ENCODE measurements at regions not wholly inside any gene's neighbourhood (a gene's known extent, or its start where the extent isn't known, plus 50 kb on each side); places are given as distances from the start of the nearest gene placed in this dataset.

GRCh38 chr18:14905350-14905749, 157.4 kb downstream of the ANKRD30B start:
- POLR2A ChIA-PET = no interaction called here
- Mint-ChIP-seq H3K27me3 (peaks cover 3% of the 10 kb centered on the region), H3K4me3 (no peak overlapping the region), H3K4me1 (no peaks in the 10 kb centered on the region), H3K9me3 (peaks cover 2% of the 10 kb centered on the region), H3K27ac (no peak overlapping the region), H3K36me3 (no peaks in the 10 kb centered on the region)
- DNase-seq (no peak), ATAC-seq (ENCODE audit: low read depth) (no peak)

GRCh38 chr18:14905979-14906378, 158.0 kb downstream of the ANKRD30B start:
- no peak overlapping the region for H3K4me3 Mint-ChIP-seq
- H3K27ac Mint-ChIP-seq = no peak overlapping the region

GRCh38 chr18:14907420-14907819, 159.4 kb downstream of the ANKRD30B start:
- no peak overlapping the region for H3K4me3 Mint-ChIP-seq
- POLR2A ChIA-PET = no interaction called here
- H3K27ac Mint-ChIP-seq = no peak overlapping the region
- peaks cover 2% of the 10 kb centered on the region for H3K9me3 Mint-ChIP-seq
- DNase-seq (no peak), ATAC-seq (ENCODE audit: low read depth) (no peak)
- H3K36me3 Mint-ChIP-seq = no peaks in the 10 kb centered on the region
- H3K4me1 Mint-ChIP-seq = no peaks in the 10 kb centered on the region
- peaks cover 3% of the 10 kb centered on the region for H3K27me3 Mint-ChIP-seq

More at GRCh38 chr18:14905979-14906378, 158.0 kb downstream of the ANKRD30B start:
- DNase-seq = no peak
- no peak for ATAC-seq (ENCODE audit: low read depth)
- no peaks in the 10 kb centered on the region for H3K4me1 Mint-ChIP-seq
- POLR2A ChIA-PET = no interaction called here
- peaks cover 3% of the 10 kb centered on the region for H3K27me3 Mint-ChIP-seq
- H3K9me3 Mint-ChIP-seq = peaks cover 2% of the 10 kb centered on the region
- H3K36me3 Mint-ChIP-seq = no peaks in the 10 kb centered on the region

- Mint-ChIP-seq H3K27ac (no peak overlapping the region), H3K27me3 (peaks cover 2% of the 10 kb centered on the region), H3K9me3 (peaks cover 2% of the 10 kb centered on the region), H3K36me3 (no peaks in the 10 kb centered on the region), H3K4me1 (no peaks in the 10 kb centered on the region), H3K4me3 (no peak overlapping the region)
- POLR2A ChIA-PET = no interaction called here
- ATAC-seq (ENCODE audit: low read depth) (no peak), DNase-seq (no peak)
These were observed 160.6 kb downstream of the ANKRD30B start for GRCh38 chr18:14908541-14908940.

GRCh38 chr18:14912967-14913366, 165.0 kb downstream of the ANKRD30B start:
- Mint-ChIP-seq H3K27ac (no peak overlapping the region), H3K27me3 (no peaks in the 10 kb centered on the region), H3K4me1 (no peaks in the 10 kb centered on the region), H3K4me3 (no peak overlapping the region), H3K9me3 (no peaks in the 10 kb centered on the region), H3K36me3 (no peaks in the 10 kb centered on the region)
- POLR2A ChIA-PET = no interaction called here
- ATAC-seq (ENCODE audit: low read depth) (no peak), DNase-seq (no peak)

GRCh38 chr18:14914121-14914520, 166.1 kb downstream of the ANKRD30B start:
- H3K27me3 Mint-ChIP-seq = no peaks in the 10 kb centered on the region
- no peak for ATAC-seq (ENCODE audit: low read depth)

GRCh38 chr18:14914771-14915170, 166.8 kb downstream of the ANKRD30B start:
- POLR2A ChIA-PET = no interaction called here
- ATAC-seq (ENCODE audit: low read depth) (no peak), DNase-seq (no peak)
- no peaks in the 10 kb centered on the region for H3K36me3 Mint-ChIP-seq
- H3K4me1 Mint-ChIP-seq = no peaks in the 10 kb centered on the region
- no peak overlapping the region for H3K27ac Mint-ChIP-seq
- no peak overlapping the region for H3K4me3 Mint-ChIP-seq
- H3K9me3 Mint-ChIP-seq = no peaks in the 10 kb centered on the region
- H3K27me3 Mint-ChIP-seq = no peaks in the 10 kb centered on the region

More at GRCh38 chr18:14914121-14914520, 166.1 kb downstream of the ANKRD30B start:
- POLR2A ChIA-PET = no interaction called here
- Mint-ChIP-seq H3K4me3 (no peak overlapping the region), H3K9me3 (no peaks in the 10 kb centered on the region), H3K27ac (no peak overlapping the region), H3K36me3 (no peaks in the 10 kb centered on the region), H3K4me1 (no peaks in the 10 kb centered on the region)
- DNase-seq = no peak

- Mint-ChIP-seq H3K27ac (no peak overlapping the region), H3K9me3 (no peaks in the 10 kb centered on the region), H3K27me3 (no peaks in the 10 kb centered on the region), H3K4me3 (no peak overlapping the region), H3K36me3 (no peaks in the 10 kb centered on the region), H3K4me1 (no peaks in the 10 kb centered on the region)
- DNase-seq (no peak), ATAC-seq (ENCODE audit: low read depth) (no peak)
- POLR2A ChIA-PET = no interaction called here
These were observed 168.2 kb downstream of the ANKRD30B start for GRCh38 chr18:14916181-14916580.

- POLR2A ChIA-PET = no interaction called here
- no peak overlapping the region for H3K27ac Mint-ChIP-seq
- DNase-seq = no peak
- no peak overlapping the region for H3K4me3 Mint-ChIP-seq
- H3K4me1 Mint-ChIP-seq = no peaks in the 10 kb centered on the region
- no peak for ATAC-seq (ENCODE audit: low read depth)
- no peaks in the 10 kb centered on the region for H3K27me3 Mint-ChIP-seq
- H3K9me3 Mint-ChIP-seq = no peaks in the 10 kb centered on the region
- H3K36me3 Mint-ChIP-seq = no peaks in the 10 kb centered on the region
These were observed 168.9 kb downstream of the ANKRD30B start for GRCh38 chr18:14916851-14917250.

GRCh38 chr18:14917311-14917710, 169.3 kb downstream of the ANKRD30B start:
- H3K27ac Mint-ChIP-seq = no peak overlapping the region
- ATAC-seq (ENCODE audit: low read depth) = no peak

GRCh38 chr18:14919666-14920065, 171.7 kb downstream of the ANKRD30B start:
- H3K36me3 Mint-ChIP-seq = no peaks in the 10 kb centered on the region
- no peaks in the 10 kb centered on the region for H3K27me3 Mint-ChIP-seq
- H3K9me3 Mint-ChIP-seq = no peaks in the 10 kb centered on the region
- ATAC-seq (ENCODE audit: low read depth) (no peak), DNase-seq (no peak)
- no peaks in the 10 kb centered on the region for H3K4me1 Mint-ChIP-seq
- H3K4me3 Mint-ChIP-seq = no peak overlapping the region
- H3K27ac Mint-ChIP-seq = no peak overlapping the region
- POLR2A ChIA-PET = no interaction called here

More at GRCh38 chr18:14917311-14917710, 169.3 kb downstream of the ANKRD30B start:
- no peak for DNase-seq
- H3K36me3 Mint-ChIP-seq = no peaks in the 10 kb centered on the region
- H3K4me3 Mint-ChIP-seq = no peak overlapping the region
- no peaks in the 10 kb centered on the region for H3K27me3 Mint-ChIP-seq
- no peaks in the 10 kb centered on the region for H3K4me1 Mint-ChIP-seq
- no peaks in the 10 kb centered on the region for H3K9me3 Mint-ChIP-seq
- POLR2A ChIA-PET = no interaction called here

- Mint-ChIP-seq H3K4me1 (peaks cover 2% of the 10 kb centered on the region), H3K27me3 (no peaks in the 10 kb centered on the region), H3K27ac (no peak overlapping the region), H3K9me3 (no peaks in the 10 kb centered on the region), H3K4me3 (no peak overlapping the region), H3K36me3 (no peaks in the 10 kb centered on the region)
- no peak for DNase-seq
- ATAC-seq (ENCODE audit: low read depth) = no peak
- POLR2A ChIA-PET = no interaction called here
These were observed 173.1 kb downstream of the ANKRD30B start for GRCh38 chr18:14921031-14921430.

- POLR2A ChIA-PET = no interaction called here
- H3K27me3 Mint-ChIP-seq = no peaks in the 10 kb centered on the region
- no peak for ATAC-seq (ENCODE audit: low read depth)
- no peaks in the 10 kb centered on the region for H3K36me3 Mint-ChIP-seq
- DNase-seq = no peak
- H3K4me3 Mint-ChIP-seq = no peak overlapping the region
- H3K27ac Mint-ChIP-seq = no peak overlapping the region
- no peaks in the 10 kb centered on the region for H3K9me3 Mint-ChIP-seq
- peaks cover 2% of the 10 kb centered on the region for H3K4me1 Mint-ChIP-seq
These were observed 173.6 kb downstream of the ANKRD30B start for GRCh38 chr18:14921547-14921946.

GRCh38 chr18:14922031-14922430, 174.1 kb downstream of the ANKRD30B start:
- DNase-seq (no peak), ATAC-seq (ENCODE audit: low read depth) (no peak)
- H3K27me3 Mint-ChIP-seq = no peaks in the 10 kb centered on the region
- POLR2A ChIA-PET = no interaction called here
- H3K36me3 Mint-ChIP-seq = no peaks in the 10 kb centered on the region
- no peak overlapping the region for H3K27ac Mint-ChIP-seq
- H3K4me3 Mint-ChIP-seq = no peak overlapping the region
- peaks cover 2% of the 10 kb centered on the region for H3K4me1 Mint-ChIP-seq
- H3K9me3 Mint-ChIP-seq = no peaks in the 10 kb centered on the region

- ATAC-seq (ENCODE audit: low read depth) (no peak), DNase-seq (no peak)
- H3K27me3 Mint-ChIP-seq = no peaks in the 10 kb centered on the region
- no peak overlapping the region for H3K27ac Mint-ChIP-seq
- H3K4me3 Mint-ChIP-seq = no peak overlapping the region
- no peaks in the 10 kb centered on the region for H3K36me3 Mint-ChIP-seq
- peaks cover 2% of the 10 kb centered on the region for H3K4me1 Mint-ChIP-seq
- POLR2A ChIA-PET = no interaction called here
- no peaks in the 10 kb centered on the region for H3K9me3 Mint-ChIP-seq
These were observed 175.1 kb downstream of the ANKRD30B start for GRCh38 chr18:14922965-14923565.
